IPS DF 4.7 (cell line): ENCODE measurements at regions not wholly inside any gene's neighbourhood (a gene's known extent, or its start where the extent isn't known, plus 50 kb on each side); places are given as distances from the start of the nearest gene placed in this dataset.
"Not testable (repeated sequence)": the region's sequence is repeated elsewhere in the genome, so short reads cannot be mapped to it uniquely, and the experiment has no call there.

Experiments used
- DNase-seq: peaks from one replicate; pipeline ENCODE4 v3.0.0-alpha.2; 2013; ENCODE audit warnings: low spot score; ENCODE audit errors: extremely low read depth

- no peak for DNase-seq
These were observed 111.7 kb upstream of the ZEB2 start for GRCh38 chr2:144631636-144632035.

- DNase-seq, result no peak
These were observed 110.7 kb upstream of the ZEB2 start for GRCh38 chr2:144630459-144631215.

GRCh38 chr2:144629935-144630334 lies 110.0 kb upstream of the ZEB2 start:
- DNase-seq, result no peak

GRCh38 chr2:144628566-144628965 lies 108.6 kb upstream of the ZEB2 start:
- DNase-seq, result no peak

GRCh38 chr2:144625626-144626025 lies 105.7 kb upstream of the ZEB2 start:
- no peak for DNase-seq

- no peak for DNase-seq
These were observed 105.3 kb upstream of the ZEB2 start for GRCh38 chr2:144625226-144625625.

GRCh38 chr2:144624451-144624850 lies 104.5 kb upstream of the ZEB2 start:
- DNase-seq, result no peak

GRCh38 chr2:144622373-144622772 lies 102.5 kb upstream of the ZEB2 start:
- DNase-seq, result not testable (repeated sequence)

- no peak for DNase-seq
These were observed 101.3 kb upstream of the ZEB2 start for GRCh38 chr2:144621266-144621665.

GRCh38 chr2:144619760-144620159 lies 99.8 kb upstream of the ZEB2 start:
- DNase-seq, result no peak

GRCh38 chr2:144617171-144617570 lies 97.3 kb upstream of the ZEB2 start:
- not testable (repeated sequence) for DNase-seq

- DNase-seq, result no peak
These were observed 96.1 kb upstream of the ZEB2 start for GRCh38 chr2:144615866-144616565.

- DNase-seq, result no peak
These were observed 88.1 kb upstream of the ZEB2 start for GRCh38 chr2:144607891-144608521.

- no peak for DNase-seq
These were observed 87.2 kb upstream of the ZEB2 start for GRCh38 chr2:144607099-144607498.

GRCh38 chr2:144606466-144607095 lies 86.7 kb upstream of the ZEB2 start:
- no peak for DNase-seq

- DNase-seq, result no peak
These were observed 85.4 kb upstream of the ZEB2 start for GRCh38 chr2:144605231-144605840.

- no peak for DNase-seq
These were observed 83.4 kb upstream of the ZEB2 start for GRCh38 chr2:144603334-144603733.

- no peak for DNase-seq
These were observed 79.0 kb upstream of the ZEB2 start for GRCh38 chr2:144598906-144599305.

GRCh38 chr2:144597894-144598593 lies 78.1 kb upstream of the ZEB2 start:
- no peak for DNase-seq

- no peak for DNase-seq
These were observed 77.5 kb upstream of the ZEB2 start for GRCh38 chr2:144597388-144597787.
